ENCODE measurements at regions not wholly inside any gene's neighbourhood (a gene's known extent, or its start where the extent isn't known, plus 50 kb on each side); places are given as distances from the start of the nearest gene placed in this dataset.

- no peak for DNase-seq (ENCODE audit: low read depth)
- TF ChIP-seq, protein P1, sequence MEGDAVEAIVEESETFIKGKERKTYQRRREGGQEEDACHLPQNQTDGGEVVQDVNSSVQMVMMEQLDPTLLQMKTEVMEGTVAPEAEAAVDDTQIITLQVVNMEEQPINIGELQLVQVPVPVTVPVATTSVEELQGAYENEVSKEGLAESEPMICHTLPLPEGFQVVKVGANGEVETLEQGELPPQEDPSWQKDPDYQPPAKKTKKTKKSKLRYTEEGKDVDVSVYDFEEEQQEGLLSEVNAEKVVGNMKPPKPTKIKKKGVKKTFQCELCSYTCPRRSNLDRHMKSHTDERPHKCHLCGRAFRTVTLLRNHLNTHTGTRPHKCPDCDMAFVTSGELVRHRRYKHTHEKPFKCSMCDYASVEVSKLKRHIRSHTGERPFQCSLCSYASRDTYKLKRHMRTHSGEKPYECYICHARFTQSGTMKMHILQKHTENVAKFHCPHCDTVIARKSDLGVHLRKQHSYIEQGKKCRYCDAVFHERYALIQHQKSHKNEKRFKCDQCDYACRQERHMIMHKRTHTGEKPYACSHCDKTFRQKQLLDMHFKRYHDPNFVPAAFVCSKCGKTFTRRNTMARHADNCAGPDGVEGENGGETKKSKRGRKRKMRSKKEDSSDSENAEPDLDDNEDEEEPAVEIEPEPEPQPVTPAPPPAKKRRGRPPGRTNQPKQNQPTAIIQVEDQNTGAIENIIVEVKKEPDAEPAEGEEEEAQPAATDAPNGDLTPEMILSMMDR (IDR thresholded peaks at IDR 0.05; ENCODE audit: insufficient read depth, low read length): no peak
Measured at GRCh38 chr6:153644000-153644399, 395.0 kb upstream of the OPRM1 start.

GRCh38 chr6:153634416-153634815, 404.6 kb upstream of the OPRM1 start:
- H3K4me3 ChIP-seq (ENCODE audit: low read depth, low read length): no peak overlapping the region
- no peak for DNase-seq (ENCODE audit: low read depth)
- TF ChIP-seq, protein P1 (IDR thresholded peaks at IDR 0.05; ENCODE audit: insufficient read depth, low read length): no peak

More at GRCh38 chr6:153644000-153644399, 395.0 kb upstream of the OPRM1 start:
- no peak overlapping the region for H3K4me3 ChIP-seq (ENCODE audit: low read depth, low read length)

DNA sequence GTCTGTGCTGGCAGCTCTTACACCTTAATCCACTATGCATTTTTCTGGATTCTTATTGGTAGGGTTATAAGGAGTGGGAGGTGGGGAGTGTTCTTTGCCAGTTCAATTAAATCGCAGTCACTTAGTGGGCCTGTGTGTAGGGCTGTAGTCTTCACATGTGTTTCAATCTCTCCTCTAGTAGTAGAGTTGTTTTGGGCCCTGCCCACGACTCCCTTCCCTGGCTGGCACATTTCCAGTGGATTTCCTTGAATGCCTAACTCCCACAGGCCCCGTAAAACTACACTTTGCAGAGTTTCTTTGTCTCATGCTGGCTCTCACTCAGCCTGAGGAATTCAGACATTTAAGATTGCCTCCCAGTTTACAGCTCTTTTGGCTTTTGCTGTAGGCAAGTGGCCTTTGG, 414.0 kb upstream of the OPRM1 start:
- TF ChIP-seq, protein P1 (IDR thresholded peaks at IDR 0.05; ENCODE audit: insufficient read depth, low read length): no peak
- H3K4me3 ChIP-seq (ENCODE audit: low read depth, low read length): no peak overlapping the region
- no peak for DNase-seq (ENCODE audit: low read depth)

GRCh38 chr6:153624528-153624927, 414.5 kb upstream of the OPRM1 start:
- TF ChIP-seq, protein P1 (IDR thresholded peaks at IDR 0.05; ENCODE audit: insufficient read depth, low read length): no peak
- H3K4me3 ChIP-seq (ENCODE audit: low read depth, low read length): no peak overlapping the region
- DNase-seq (ENCODE audit: low read depth): no peak

DNA sequence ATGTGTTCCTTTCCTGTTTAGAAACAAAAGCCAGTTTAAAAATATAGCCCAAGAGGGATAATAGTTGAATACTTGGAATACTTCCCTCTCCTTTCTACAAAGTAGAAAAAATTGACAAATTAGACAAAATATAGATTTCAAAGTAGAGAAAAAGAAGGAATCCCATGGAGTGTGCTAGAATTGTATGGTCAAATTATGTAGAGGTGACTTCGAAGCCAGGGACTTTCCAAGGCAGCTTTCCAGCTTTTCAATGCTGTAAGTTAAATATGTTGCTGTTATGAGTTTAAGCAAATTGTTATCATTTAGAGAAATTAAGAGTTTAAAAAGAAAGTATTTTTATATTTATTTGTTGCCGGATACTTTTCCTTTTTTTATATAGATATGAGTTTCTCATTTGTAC, 415.5 kb upstream of the OPRM1 start:
- TF ChIP-seq, protein P1 (IDR thresholded peaks at IDR 0.05; ENCODE audit: insufficient read depth, low read length): no peak
- H3K4me3 ChIP-seq (ENCODE audit: low read depth, low read length): no peak overlapping the region
- no peak for DNase-seq (ENCODE audit: low read depth)

DNA sequence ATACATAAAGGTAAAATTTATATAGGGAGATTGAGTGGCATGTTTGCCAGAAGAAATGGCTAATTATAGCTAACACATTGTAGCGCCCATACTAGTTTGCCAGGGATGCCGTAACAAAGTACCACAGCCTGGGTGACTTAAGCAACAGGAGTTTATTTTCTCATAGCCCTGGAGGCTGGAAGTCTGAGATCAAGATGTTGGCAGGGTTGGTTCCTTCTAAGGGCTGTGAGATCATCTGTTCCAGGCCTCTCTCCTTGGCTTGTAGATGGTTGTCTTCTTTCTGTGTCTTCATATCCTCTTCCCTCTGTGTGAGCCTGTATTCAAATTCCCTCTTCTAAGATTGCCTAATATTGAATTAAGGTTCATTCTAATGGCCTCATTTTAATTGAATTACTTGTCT, 417.5 kb upstream of the OPRM1 start:
- TF ChIP-seq, protein P1 (IDR thresholded peaks at IDR 0.05; ENCODE audit: insufficient read depth, low read length): no peak
- H3K4me3 ChIP-seq (ENCODE audit: low read depth, low read length): no peak overlapping the region
- DNase-seq (ENCODE audit: low read depth): no peak

DNA sequence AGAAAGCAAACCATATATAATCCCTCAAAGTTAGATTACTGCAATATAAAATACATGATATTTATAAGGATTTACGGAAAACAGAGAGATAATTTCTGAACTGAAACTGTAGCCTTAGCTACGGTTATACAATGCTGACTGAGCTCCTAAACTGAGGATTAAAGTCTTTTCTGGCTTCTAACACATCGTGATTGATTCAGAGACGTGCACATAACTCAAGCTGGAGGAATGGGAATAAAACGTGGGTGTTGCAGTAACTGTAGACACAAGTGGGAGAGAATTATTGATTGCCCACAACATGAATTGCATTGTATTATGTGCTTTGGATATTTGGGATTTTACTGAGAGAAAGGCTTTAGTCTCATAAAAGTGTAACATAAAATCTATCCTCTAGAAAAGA, 418.0 kb upstream of the OPRM1 start:
- DNase-seq (ENCODE audit: low read depth): no peak
- TF ChIP-seq, protein P1 (IDR thresholded peaks at IDR 0.05; ENCODE audit: insufficient read depth, low read length): no peak
- H3K4me3 ChIP-seq (ENCODE audit: low read depth, low read length): no peak overlapping the region
